ENCODE measurements at regions not wholly inside any gene's neighbourhood (a gene's known extent, or its start where the extent isn't known, plus 50 kb on each side); places are given as distances from the start of the nearest gene placed in this dataset.

DNA sequence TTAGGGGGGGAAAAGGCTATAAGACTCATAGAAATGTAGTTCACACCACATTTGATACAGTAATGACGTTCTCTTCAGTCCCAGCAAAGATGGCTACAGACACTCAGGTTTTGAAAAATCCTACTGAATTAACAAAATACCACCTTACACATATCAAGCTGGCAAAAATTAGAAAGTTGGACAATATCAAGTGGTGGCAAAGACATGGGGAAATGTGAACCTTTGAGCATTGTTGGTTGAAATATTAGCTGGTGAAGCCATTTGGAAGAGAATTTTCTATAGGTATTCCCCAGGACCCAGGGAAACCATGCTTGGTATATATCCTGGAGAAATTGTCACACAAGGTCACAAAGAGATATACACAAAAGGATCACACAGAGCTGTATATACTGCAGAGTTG lies 163.0 kb downstream of the ADSS2 start:
- TF ChIP-seq FOXM1 (IDR thresholded peaks at IDR 0.05; ENCODE audit: borderline replicate concordance), result no peak
- no peak for TF ChIP-seq SP1 (IDR thresholded peaks at IDR 0.05)
- TF ChIP-seq ARNT (IDR thresholded peaks at IDR 0.05), result no peak
- TF ChIP-seq ELF4 (IDR thresholded peaks at IDR 0.05), result no peak
- TF ChIP-seq SUZ12 (IDR thresholded peaks at IDR 0.05), result no peak
- no peak for TF ChIP-seq LEF1 (IDR thresholded peaks at IDR 0.05; ENCODE audit: borderline replicate concordance)
- TF ChIP-seq NFRKB (IDR thresholded peaks at IDR 0.05), result no peak
